A673 (cell line): ENCODE measurements at regions not wholly inside any gene's neighbourhood (a gene's known extent, or its start where the extent isn't known, plus 50 kb on each side); places are given as distances from the start of the nearest gene placed in this dataset.

ENCODE experiments used
- BruUV-seq: library from RNA; stranded (reverse); fragments of 400-500 nt; replicated peaks from 2 replicates; lab custom pipeline; 2021; lab: Mats Ljungman, UMichigan
- CTCF ChIA-PET: fragments of 300-600 bp; sonication (Branson Sonifier 250); formaldehyde crosslinking; loops from one replicate; lab custom pipeline; 2022; ENCODE audit warnings: antibody characterized with exemption; lab: Charles Lee
- POLR2A ChIA-PET: fragments of 300-600 bp; sonication (Branson Sonifier 250); formaldehyde crosslinking; loops from one replicate; lab custom pipeline; 2022; ENCODE audit warnings: antibody characterized with exemption; ENCODE audit not compliant: low non-redundant PET; lab: Charles Lee
- DNase-seq: peaks from one replicate; pipeline ENCODE4 v3.0.0-alpha.2; 2015; ENCODE audit warnings: low spot score
- H3K27ac ChIP-seq: fragments of 200-600 bp; sonication (generic); 2 replicates; pipeline ENCODE4 v1.5.1; 2016; ENCODE audit warnings: mixed run types, low read depth, mild to moderate bottlenecking, mixed read lengths, antibody characterized with exemption, low read length; ENCODE audit not compliant: poor library complexity, severe bottlenecking
- H3K27me3 ChIP-seq: fragments of 200-600 bp; sonication (generic); replicated peaks from 2 replicates; pipeline ENCODE4 v1.6.1; 2017; ENCODE audit warnings: mixed run types, low read depth, mild to moderate bottlenecking, mixed read lengths, antibody characterized with exemption, low read length; ENCODE audit not compliant: insufficient read depth, poor library complexity
- H3K36me3 ChIP-seq: fragments of 200-600 bp; sonication (generic); 2 replicates; pipeline ENCODE4 v1.6.1; 2016; ENCODE audit warnings: mixed run types, mild to moderate bottlenecking, mixed read lengths, antibody characterized with exemption, low read length; ENCODE audit not compliant: insufficient read depth, poor library complexity, severe bottlenecking
- H3K4me1 ChIP-seq: fragments of 200-600 bp; sonication (generic); 2 replicates; pipeline ENCODE4 v1.6.1; 2017; ENCODE audit warnings: mixed run types, mild to moderate bottlenecking, mixed read lengths, antibody characterized with exemption, low read length; ENCODE audit not compliant: insufficient read depth, poor library complexity, severe bottlenecking
- H3K4me3 ChIP-seq: fragments of 200-600 bp; sonication (generic); 2 replicates; pipeline ENCODE4 v1.5.1; 2016; ENCODE audit warnings: low read depth, mixed run types, mild to moderate bottlenecking, mixed read lengths, low read length; ENCODE audit not compliant: poor library complexity, severe bottlenecking
- H3K9me3 ChIP-seq: fragments of 200-600 bp; sonication (generic); 2 replicates; pipeline ENCODE4 v1.6.1; 2016; ENCODE audit warnings: mixed run types, low read depth, mild to moderate bottlenecking, mixed read lengths, antibody characterized with exemption, low read length; ENCODE audit not compliant: poor library complexity, severe bottlenecking
- CTCF ChIP-seq: fragments of 300-800, 200-600 bp; sonication (generic); conservative IDR thresholded peaks from 2 replicates; pipeline ENCODE4 v1.5.1; 2017; ENCODE audit warnings: low read depth, mild to moderate bottlenecking, antibody characterized with exemption, low read length, moderate library complexity, mixed read lengths
- EZH2 ChIP-seq: fragments of 200-600 bp; sonication (generic); IDR thresholded peaks from 2 replicates; pipeline ENCODE4 v1.6.1; 2017; ENCODE audit warnings: borderline replicate concordance, low read depth, mild to moderate bottlenecking, mixed read lengths, antibody characterized with exemption, low read length; ENCODE audit not compliant: poor library complexity, severe bottlenecking
- intact Hi-C: fragments of 100-400 bp; cut with micrococcal nuclease; formaldehyde crosslinking; loops from one replicate; pipeline ENCODE4 v1.10.0; 2022; ENCODE audit not compliant: unreplicated experiment

- H3K4me1 ChIP-seq = no peaks in the 10 kb centered on the region
- intact Hi-C loops = no loop called here
- no peaks in the 10 kb centered on the region for H3K36me3 ChIP-seq
- no TSS peak for BruUV-seq
- no peak overlapping the region for H3K27ac ChIP-seq
- H3K27me3 ChIP-seq = no peaks in the 10 kb centered on the region
- no peak for TF ChIP-seq CTCF
- no peak overlapping the region for H3K4me3 ChIP-seq
- H3K9me3 ChIP-seq = no peaks in the 10 kb centered on the region
- ChIA-PET POLR2A (no interaction called here), CTCF (no interaction called here)
- no peak for DNase-seq
Observed at GRCh38 chr12:25733541-25733940, 180.5 kb upstream of the LMNTD1 start.

GRCh38 chr12:25734529-25735180 lies 181.6 kb upstream of the LMNTD1 start:
- no peaks in the 10 kb centered on the region for H3K36me3 ChIP-seq
- H3K4me1 ChIP-seq = no peaks in the 10 kb centered on the region
- no TSS peak for BruUV-seq
- TF ChIP-seq EZH2 (no peak), CTCF (no peak)
- no peak overlapping the region for H3K4me3 ChIP-seq
- intact Hi-C loops = no loop called here
- H3K27ac ChIP-seq = no peak overlapping the region
- H3K9me3 ChIP-seq = no peaks in the 10 kb centered on the region
- H3K27me3 ChIP-seq = no peaks in the 10 kb centered on the region
- DNase-seq = no peak
- ChIA-PET POLR2A (no interaction called here), CTCF (no interaction called here)

GRCh38 chr12:25740617-25741016 lies 187.5 kb upstream of the LMNTD1 start:
- Histone ChIP-seq H3K4me1 (peaks cover 10% of the 10 kb centered on the region), H3K9me3 (no peaks in the 10 kb centered on the region), H3K36me3 (no peaks in the 10 kb centered on the region), H3K27ac (no peak overlapping the region), H3K4me3 (no peak overlapping the region), H3K27me3 (no peaks in the 10 kb centered on the region)
- CTCF ChIA-PET = no interaction called here
- DNase-seq = no peak
- no peak for TF ChIP-seq EZH2
- no peak for TF ChIP-seq CTCF
- BruUV-seq = no TSS peak
- intact Hi-C loops = no loop called here
- POLR2A ChIA-PET = no interaction called here
